NCI-H1694 treated with DMSO at 0.1 percent for 48 hours (cell line): ENCODE measurements at regions not wholly inside any gene's neighbourhood (a gene's known extent, or its start where the extent isn't known, plus 50 kb on each side); places are given as distances from the start of the nearest gene placed in this dataset.
"Not testable (repeated sequence)": the region's sequence is repeated elsewhere in the genome, so short reads cannot be mapped to it uniquely, and the experiment has no call there.

Experiments used
- DNase-seq: peaks from one replicate; lab custom pipeline; 2025; lab: John Stamatoyannopoulos, UW

GRCh38 chr6:140772576-140772975, 1360.1 kb upstream of the GJE1 start:
- no peak for DNase-seq

- no peak for DNase-seq
Measured at GRCh38 chr6:140768133-140768532, 1364.6 kb upstream of the GJE1 start.

- DNase-seq = no peak
Measured at GRCh38 chr6:140766999-140767398, 1365.7 kb upstream of the GJE1 start.

- no peak for DNase-seq
Measured at GRCh38 chr6:140758169-140758877, 1374.4 kb upstream of the GJE1 start.

- DNase-seq = no peak
Measured at GRCh38 chr6:140752234-140752633, 1377.8 kb upstream of the CITED2 start.

GRCh38 chr6:140747114-140747513, 1372.7 kb upstream of the CITED2 start:
- no peak for DNase-seq

- DNase-seq = no peak
Measured at GRCh38 chr6:140744659-140745320, 1370.3 kb upstream of the CITED2 start.

- no peak for DNase-seq
Measured at GRCh38 chr6:140736231-140736630, 1361.8 kb upstream of the CITED2 start.

GRCh38 chr6:140732991-140733390, 1358.5 kb upstream of the CITED2 start:
- DNase-seq = no peak

GRCh38 chr6:140732155-140732554, 1357.7 kb upstream of the CITED2 start:
- no peak for DNase-seq

- no peak for DNase-seq
Measured at GRCh38 chr6:140731741-140732140, 1357.3 kb upstream of the CITED2 start.

- no peak for DNase-seq
Measured at GRCh38 chr6:140729521-140729920, 1355.1 kb upstream of the CITED2 start.

- DNase-seq = no peak
Measured at GRCh38 chr6:140718021-140718420, 1343.6 kb upstream of the CITED2 start.

GRCh38 chr6:140713495-140713894, 1339.0 kb upstream of the CITED2 start:
- no peak for DNase-seq

GRCh38 chr6:140711019-140711613, 1336.7 kb upstream of the CITED2 start:
- DNase-seq = no peak

GRCh38 chr6:140708441-140708840, 1334.0 kb upstream of the CITED2 start:
- DNase-seq = no peak

- DNase-seq = not testable (repeated sequence)
Measured at GRCh38 chr6:140704008-140704407, 1329.6 kb upstream of the CITED2 start.

GRCh38 chr6:140697585-140697984, 1323.1 kb upstream of the CITED2 start:
- no peak for DNase-seq

- no peak for DNase-seq
Measured at GRCh38 chr6:140684776-140685550, 1310.5 kb upstream of the CITED2 start.

- DNase-seq = no peak
Measured at GRCh38 chr6:140677781-140678528, 1303.5 kb upstream of the CITED2 start.

GRCh38 chr6:140671926-140672325, 1297.5 kb upstream of the CITED2 start:
- no peak for DNase-seq

GRCh38 chr6:140670021-140670420, 1295.6 kb upstream of the CITED2 start:
- no peak for DNase-seq
